Islet of Langerhans (tissue), 1 donor: ENCODE measurements at regions not wholly inside any gene's neighbourhood (a gene's known extent, or its start where the extent isn't known, plus 50 kb on each side); places are given as distances from the start of the nearest gene placed in this dataset.

Source experiments
- FAIRE-seq: peaks from one replicate; lab custom pipeline; 2011; peaks lifted over from hg19 to GRCh38; lab: Jason Lieb, UNC

DNA sequence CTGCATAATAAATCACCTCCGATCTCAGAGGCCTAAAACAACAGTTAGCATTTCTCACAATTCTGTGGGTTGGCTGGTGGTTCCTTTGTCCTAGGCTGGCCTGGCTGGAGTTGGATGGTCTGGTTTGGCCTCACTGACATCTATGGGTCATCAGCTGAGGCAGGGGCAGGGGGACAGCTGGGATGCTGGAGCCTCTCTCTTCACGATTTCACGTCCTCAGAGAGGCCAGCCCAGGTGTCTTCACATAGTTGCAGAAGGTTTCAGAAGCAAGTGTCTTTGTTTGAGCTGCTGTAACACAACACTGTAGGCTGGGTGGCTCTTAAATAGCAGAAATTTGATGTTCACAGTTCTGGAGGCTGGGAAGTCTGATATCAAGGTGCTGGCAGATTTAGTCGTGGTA is 155.5 kb upstream of the CACNA1E start:
- FAIRE-seq, result no peak

DNA sequence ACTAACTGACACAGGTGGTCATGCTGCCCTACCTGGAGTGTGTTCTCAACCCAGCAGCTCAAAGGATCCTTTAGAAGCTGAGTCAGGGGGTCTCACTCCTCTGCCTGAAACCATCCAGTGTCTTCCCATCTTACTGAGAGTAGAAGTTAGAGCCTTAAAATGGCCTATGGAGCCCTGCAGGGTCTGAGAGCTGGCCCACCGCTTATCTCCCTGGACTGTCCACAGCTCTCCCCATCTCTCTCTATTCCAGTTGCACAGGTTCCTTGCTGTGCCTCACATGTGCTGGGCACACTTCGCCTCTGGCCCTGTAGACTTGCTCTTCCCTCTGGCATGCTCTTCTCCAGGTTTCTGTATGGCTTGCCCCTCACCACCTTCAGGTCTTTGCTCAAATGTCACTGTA is 148.6 kb upstream of the CACNA1E start:
- no peak for FAIRE-seq

DNA sequence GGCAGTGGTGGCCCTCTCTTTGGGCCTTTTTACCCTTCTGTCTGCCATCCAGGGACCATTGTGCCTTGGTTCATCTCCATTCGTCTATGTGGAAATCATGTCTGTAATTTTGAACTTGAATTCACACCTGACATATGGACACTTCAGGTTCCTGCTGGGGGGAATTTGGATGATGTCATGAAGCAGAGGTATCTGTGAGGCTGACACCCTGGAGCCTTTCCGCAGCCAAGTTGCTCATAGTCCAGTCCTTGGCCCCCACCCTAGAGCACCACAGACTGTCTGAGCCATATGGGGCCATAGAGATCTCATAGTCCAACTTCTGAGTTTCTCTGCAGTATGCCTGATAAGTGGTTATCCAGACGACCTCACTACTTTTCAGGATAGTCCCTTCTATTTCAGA is 147.7 kb upstream of the CACNA1E start:
- no peak for FAIRE-seq

DNA sequence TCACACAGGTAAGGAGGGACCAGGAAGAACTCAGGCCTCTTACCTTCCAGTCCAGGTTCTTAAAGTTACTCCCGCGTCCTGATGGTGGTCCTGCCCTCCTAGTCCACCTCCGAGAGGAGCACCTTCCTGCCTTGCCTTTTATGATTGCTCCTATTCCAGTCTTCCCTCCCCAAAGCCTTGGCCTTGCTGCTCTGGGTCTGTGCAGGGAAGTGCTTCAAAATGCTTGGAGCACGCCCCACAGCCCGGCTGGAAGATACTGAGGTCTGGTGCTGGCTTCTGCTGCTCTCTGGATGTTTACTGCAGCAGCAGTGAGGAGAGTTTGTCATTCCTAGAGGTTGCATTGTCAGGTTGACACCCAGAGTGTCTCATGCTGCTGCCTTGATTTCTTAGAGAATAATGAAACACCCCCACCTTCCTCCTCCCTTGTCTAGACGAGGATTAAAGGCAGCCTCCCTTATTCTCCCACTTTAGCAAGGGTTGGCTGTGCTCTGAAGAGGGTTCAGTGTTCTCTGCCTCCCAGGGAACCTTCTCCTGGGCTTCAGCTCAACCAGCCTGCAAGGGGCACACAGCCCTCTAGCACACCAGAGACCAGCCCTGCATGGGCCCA is 142.2 kb upstream of the CACNA1E start:
- FAIRE-seq, result no peak

GRCh38 chr1:181344091-181344490 is 139.2 kb upstream of the CACNA1E start:
- FAIRE-seq, result no peak

- no peak for FAIRE-seq
These were observed 138.2 kb upstream of the CACNA1E start for GRCh38 chr1:181345146-181345545.

DNA sequence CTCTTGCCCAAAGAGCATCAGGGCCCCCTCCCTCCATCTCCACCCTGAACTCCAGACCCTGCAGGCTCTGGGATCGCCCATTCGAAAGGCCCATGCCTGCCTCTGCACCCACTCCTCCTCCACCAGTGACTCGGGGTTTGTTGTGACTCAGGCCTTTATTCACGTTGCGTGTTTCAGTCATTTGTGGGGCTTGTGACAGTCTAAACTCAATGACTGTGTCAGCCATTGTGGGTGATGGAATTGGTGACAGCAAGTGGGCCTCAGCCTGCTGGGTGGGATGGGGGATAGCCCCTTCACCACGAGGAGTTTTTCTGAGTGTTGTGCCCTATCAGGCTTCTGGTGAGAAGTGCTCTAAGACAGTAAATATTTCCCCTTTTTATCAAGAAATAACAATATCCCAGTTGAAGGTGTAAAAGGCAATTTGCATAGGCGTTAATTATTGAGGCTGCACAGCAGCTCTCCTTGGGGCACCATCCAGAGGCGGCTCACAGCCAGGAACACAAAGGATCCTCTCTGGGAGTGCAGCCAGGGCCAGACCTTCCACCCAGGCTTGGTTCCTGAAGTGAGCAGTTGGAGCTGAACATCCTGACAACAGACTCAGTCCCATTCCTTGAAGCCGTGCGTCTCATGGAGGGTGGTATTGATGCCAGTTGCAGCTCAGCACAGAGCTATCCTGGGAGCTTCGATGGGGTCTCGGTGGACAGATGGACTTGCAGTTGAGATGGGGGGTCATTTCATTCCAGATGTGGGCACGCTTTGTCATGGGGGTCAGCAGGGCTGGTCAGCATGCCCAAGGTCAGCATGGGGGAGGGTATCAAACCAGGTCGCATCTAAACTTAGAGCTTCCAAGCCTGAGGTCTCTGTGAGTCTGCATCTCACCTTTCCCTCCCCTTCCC is 135.6 kb upstream of the CACNA1E start:
- FAIRE-seq, result no peak

DNA sequence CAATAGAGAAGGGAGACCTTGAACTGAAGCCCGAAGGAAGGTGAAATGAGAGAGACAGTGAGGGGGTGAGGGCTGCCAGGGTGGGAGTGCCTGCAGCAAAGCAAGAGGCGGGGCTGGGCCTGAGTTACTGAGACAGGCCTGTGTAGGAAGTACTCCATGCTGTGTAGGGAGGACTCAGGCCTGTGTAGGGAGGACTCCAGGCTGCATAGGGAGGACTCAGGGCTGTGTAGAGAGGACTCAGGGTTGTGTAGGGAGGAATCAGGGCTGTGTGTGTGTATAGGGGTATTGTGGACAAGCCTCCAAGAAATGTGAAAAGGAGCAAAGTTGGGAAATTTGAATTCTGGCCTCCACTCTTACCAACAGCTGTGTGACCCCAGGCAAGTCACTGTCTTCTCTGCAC is 133.8 kb upstream of the CACNA1E start:
- FAIRE-seq, result no peak

GRCh38 chr1:181350131-181350530 is 133.2 kb upstream of the CACNA1E start:
- FAIRE-seq, result no peak

DNA sequence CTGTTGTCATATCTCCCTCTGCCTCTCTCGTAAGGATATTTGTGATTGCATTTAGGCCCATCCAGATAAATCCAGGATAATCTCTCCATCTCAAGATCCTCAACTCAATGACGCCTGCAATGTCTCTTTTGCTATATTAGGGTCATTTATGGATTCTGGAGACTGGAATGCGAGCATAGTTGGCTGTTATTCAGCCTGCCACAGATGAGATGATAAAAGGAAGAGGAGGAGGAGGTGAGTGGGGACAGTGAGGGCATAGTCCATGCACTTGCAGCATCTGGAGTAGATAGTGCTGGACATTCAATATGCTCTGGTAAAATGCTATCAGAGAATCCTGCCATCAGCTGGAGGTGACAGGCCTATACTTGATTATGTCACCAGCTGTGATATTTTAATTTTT is 131.6 kb upstream of the CACNA1E start:
- FAIRE-seq, result no peak

GRCh38 chr1:181352695-181353094 is 130.6 kb upstream of the CACNA1E start:
- FAIRE-seq, result no peak

GRCh38 chr1:181353526-181353925 is 129.8 kb upstream of the CACNA1E start:
- FAIRE-seq, result no peak

- FAIRE-seq, result no peak
These were observed 128.5 kb upstream of the CACNA1E start for GRCh38 chr1:181354865-181355264.

GRCh38 chr1:181356505-181357340 is 126.6 kb upstream of the CACNA1E start:
- no peak for FAIRE-seq

DNA sequence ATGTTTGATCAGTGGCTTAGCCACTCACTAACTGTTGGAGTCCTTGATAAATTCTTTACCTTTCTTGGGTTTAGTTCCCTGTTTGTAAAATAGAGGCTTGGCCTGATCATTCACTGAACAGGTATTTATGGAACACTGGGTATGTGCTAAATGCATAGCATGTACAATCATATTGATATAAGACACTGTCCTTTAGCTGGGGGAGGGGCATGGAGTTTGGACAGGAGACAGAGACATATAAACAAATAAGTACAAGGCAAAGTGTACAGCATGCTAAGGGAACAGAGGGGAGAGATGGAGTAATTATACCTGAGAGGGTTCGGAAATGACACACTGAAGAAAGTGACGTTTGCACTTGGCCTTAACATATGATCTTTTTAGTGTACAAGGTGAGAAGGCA is 124.3 kb upstream of the CACNA1E start:
- FAIRE-seq, result no peak

- no peak for FAIRE-seq
These were observed 118.5 kb upstream of the CACNA1E start for GRCh38 chr1:181364801-181365200.

DNA sequence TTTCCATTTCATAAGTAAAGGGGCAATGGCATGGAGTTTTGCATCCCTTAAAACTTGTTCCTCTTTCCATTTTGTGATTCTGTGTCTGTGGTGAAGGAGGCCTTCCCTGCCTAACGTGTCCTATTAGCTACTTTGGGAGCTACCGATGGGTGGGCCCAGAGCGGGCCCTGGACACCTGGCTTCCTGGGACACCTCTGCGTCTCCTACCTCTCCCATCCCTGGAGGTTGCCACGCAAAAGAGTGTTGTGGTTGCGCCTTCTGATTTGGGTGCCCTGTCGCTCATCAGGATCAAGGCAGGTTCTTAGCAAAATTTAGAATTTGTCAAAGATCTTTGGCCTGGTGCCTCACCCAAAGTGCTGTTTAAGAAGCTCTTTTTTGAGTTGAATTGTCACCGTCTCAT is 116.4 kb upstream of the CACNA1E start:
- FAIRE-seq, result no peak

GRCh38 chr1:181369416-181369815 is 113.9 kb upstream of the CACNA1E start:
- FAIRE-seq, result no peak

- FAIRE-seq, result no peak
These were observed 99.6 kb upstream of the CACNA1E start for GRCh38 chr1:181383695-181384094.

- no peak for FAIRE-seq
These were observed 97.0 kb upstream of the CACNA1E start for GRCh38 chr1:181386340-181386739.

GRCh38 chr1:181386951-181387350 is 96.4 kb upstream of the CACNA1E start:
- no peak for FAIRE-seq

GRCh38 chr1:181387702-181388101 is 95.6 kb upstream of the CACNA1E start:
- no peak for FAIRE-seq
